AG09309 (cell line): ENCODE measurements at regions not wholly inside any gene's neighbourhood (a gene's known extent, or its start where the extent isn't known, plus 50 kb on each side); places are given as distances from the start of the nearest gene placed in this dataset.

ENCODE experiments used
- DNase-seq: peaks from one replicate; pipeline ENCODE4 v3.0.0-alpha.2; 2010; ENCODE audit warnings: low read depth
- H3K4me3 ChIP-seq: 2 replicates; pipeline ENCODE4 v1.5.1; 2011; ENCODE audit warnings: mild to moderate bottlenecking, low read depth, low read length, moderate library complexity; ENCODE audit not compliant: control insufficient read depth
- CTCF ChIP-seq: IDR thresholded peaks from 2 replicates; pipeline ENCODE4 v1.5.1; 2011; ENCODE audit warnings: mild to moderate bottlenecking, low read depth, low read length, inconsistent platforms; ENCODE audit not compliant: insufficient read depth, control insufficient read depth; ENCODE audit errors: missing control alignments

GRCh38 chr10:21314906-21315644 is 210.4 kb downstream of the SKIDA1 start:
- TF ChIP-seq CTCF, result no peak
- H3K4me3 ChIP-seq, result no peak overlapping the region
- no peak for DNase-seq

GRCh38 chr10:21314111-21314626 is 211.3 kb downstream of the SKIDA1 start:
- DNase-seq, result no peak
- H3K4me3 ChIP-seq, result no peak overlapping the region
- TF ChIP-seq CTCF, result no peak

GRCh38 chr10:21313691-21314090 is 211.8 kb downstream of the SKIDA1 start:
- DNase-seq, result no peak
- no peak for TF ChIP-seq CTCF
- H3K4me3 ChIP-seq, result no peak overlapping the region

GRCh38 chr10:21311426-21311825 is 214.1 kb downstream of the SKIDA1 start:
- H3K4me3 ChIP-seq, result no peak overlapping the region
- no peak for DNase-seq
- TF ChIP-seq CTCF, result no peak

GRCh38 chr10:21309427-21309826 is 216.1 kb downstream of the SKIDA1 start:
- DNase-seq, result no peak
- H3K4me3 ChIP-seq, result no peak overlapping the region
- TF ChIP-seq CTCF, result no peak

- no peak for TF ChIP-seq CTCF
- no peak for DNase-seq
- H3K4me3 ChIP-seq, result no peak overlapping the region
These were observed 216.5 kb downstream of the SKIDA1 start for GRCh38 chr10:21308946-21309345.
